ENCODE measurements at regions not wholly inside any gene's neighbourhood (a gene's known extent, or its start where the extent isn't known, plus 50 kb on each side); places are given as distances from the start of the nearest gene placed in this dataset.
A peak's percentile ranks its signal among the peaks of the same experiment; 100 is the strongest.

DNA sequence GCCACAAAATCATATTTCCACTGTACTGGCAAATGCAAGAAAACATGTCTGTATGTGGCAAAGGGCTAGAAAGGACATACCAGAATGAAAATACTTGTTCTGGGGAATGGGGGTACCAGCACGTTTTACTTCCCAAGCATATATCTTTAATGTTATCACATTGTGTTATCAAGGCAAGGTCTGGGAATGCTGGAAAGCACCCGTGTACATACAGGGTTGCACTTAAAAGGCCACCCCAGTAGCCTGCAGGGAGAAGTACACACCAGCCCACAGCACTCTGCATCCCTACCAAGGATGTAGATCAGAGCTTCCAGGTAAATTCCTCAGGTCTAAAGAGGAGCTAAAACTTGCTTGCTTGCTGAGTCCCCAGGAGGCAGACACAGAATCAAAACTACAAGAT is 381.8 kb downstream of the RRAGC start:
- Histone ChIP-seq H3K4me1 (ENCODE audit: insufficient read depth, low read length, poor library complexity, severe bottlenecking) (peaks cover 53% of the 10 kb centered on the region), H3K36me3 (ENCODE audit: insufficient read depth, low read length) (no peaks in the 10 kb centered on the region; the same call in 1 of the 2 replicates), H3K9me3 (ENCODE audit: low read length) (peaks cover 8% of the 10 kb centered on the region), H3K27ac (ENCODE audit: low read depth, low read length, poor library complexity, severe bottlenecking) (no peak overlapping the region), H3K79me2 (ENCODE audit: insufficient read depth, low read depth, low read length) (no peaks in the 10 kb centered on the region), H4K20me1 (ENCODE audit: insufficient read depth, low read length) (no peaks in the 10 kb centered on the region), H3K9me2 (ENCODE audit: insufficient read depth, low read length) (no peaks in the 10 kb centered on the region), H3K4me2 (ENCODE audit: low read length) (no peak overlapping the region), H3K4me3 (ENCODE audit: low read depth, low read length, poor library complexity, severe bottlenecking) (no peak overlapping the region), H2AFZ (ENCODE audit: low read length) (no peak overlapping the region)
- no peak for TF ChIP-seq EZH2phosphoT487 (IDR thresholded peaks at IDR 0.05; ENCODE audit: borderline replicate concordance, low read depth, low read length)
- TF ChIP-seq, protein P1, sequence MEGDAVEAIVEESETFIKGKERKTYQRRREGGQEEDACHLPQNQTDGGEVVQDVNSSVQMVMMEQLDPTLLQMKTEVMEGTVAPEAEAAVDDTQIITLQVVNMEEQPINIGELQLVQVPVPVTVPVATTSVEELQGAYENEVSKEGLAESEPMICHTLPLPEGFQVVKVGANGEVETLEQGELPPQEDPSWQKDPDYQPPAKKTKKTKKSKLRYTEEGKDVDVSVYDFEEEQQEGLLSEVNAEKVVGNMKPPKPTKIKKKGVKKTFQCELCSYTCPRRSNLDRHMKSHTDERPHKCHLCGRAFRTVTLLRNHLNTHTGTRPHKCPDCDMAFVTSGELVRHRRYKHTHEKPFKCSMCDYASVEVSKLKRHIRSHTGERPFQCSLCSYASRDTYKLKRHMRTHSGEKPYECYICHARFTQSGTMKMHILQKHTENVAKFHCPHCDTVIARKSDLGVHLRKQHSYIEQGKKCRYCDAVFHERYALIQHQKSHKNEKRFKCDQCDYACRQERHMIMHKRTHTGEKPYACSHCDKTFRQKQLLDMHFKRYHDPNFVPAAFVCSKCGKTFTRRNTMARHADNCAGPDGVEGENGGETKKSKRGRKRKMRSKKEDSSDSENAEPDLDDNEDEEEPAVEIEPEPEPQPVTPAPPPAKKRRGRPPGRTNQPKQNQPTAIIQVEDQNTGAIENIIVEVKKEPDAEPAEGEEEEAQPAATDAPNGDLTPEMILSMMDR (conservative IDR thresholded peaks at IDR 0.05; ENCODE audit: low read length), result no peak
- no TSS peak for BruUV-seq (replicated peaks)
- CTCF ChIA-PET (ENCODE audit: unreplicated experiment), result no interaction called here
- POLR2A ChIA-PET, result no interaction called here
- DNase-seq (ENCODE audit: low spot score), result no peak
- intact Hi-C loops (cut with micrococcal nuclease; ENCODE audit: unreplicated experiment), result no loop called here

DNA sequence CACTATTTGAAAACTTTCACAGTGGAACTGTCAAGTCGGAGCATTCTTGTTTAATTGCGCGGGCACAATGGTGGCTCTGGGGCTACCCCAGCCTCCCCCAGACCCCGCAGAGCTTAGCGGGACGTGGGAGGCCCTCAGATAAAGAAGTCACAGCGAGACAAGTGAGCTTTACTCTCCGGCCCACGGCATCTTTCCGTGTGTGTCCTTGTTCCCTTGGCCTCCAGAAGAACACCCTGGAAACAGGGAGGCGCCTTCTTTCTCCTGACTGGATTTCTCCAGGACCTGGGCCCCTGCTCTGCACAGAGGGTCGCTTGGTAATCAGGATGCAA is 382.8 kb downstream of the RRAGC start:
- DNase-seq (ENCODE audit: low spot score), result no peak
- H3K36me3 ChIP-seq (ENCODE audit: insufficient read depth, low read length), result no peaks in the 10 kb centered on the region; the same call in 1 of the 2 replicates
- H3K9me2 ChIP-seq (ENCODE audit: insufficient read depth, low read length), result no peaks in the 10 kb centered on the region
- intact Hi-C loops (cut with micrococcal nuclease; ENCODE audit: unreplicated experiment), result no loop called here
- peaks cover 8% of the 10 kb centered on the region for H3K9me3 ChIP-seq (ENCODE audit: low read length)
- no peaks in the 10 kb centered on the region for H4K20me1 ChIP-seq (ENCODE audit: insufficient read depth, low read length)
- CTCF ChIA-PET (ENCODE audit: unreplicated experiment), result interaction anchor here (0.6 kb wide), 1 partner anchor 1482 kb away, joined by 3 read pairs; no protein-coding TSS in a partner anchor
- no peaks in the 10 kb centered on the region for H3K79me2 ChIP-seq (ENCODE audit: insufficient read depth, low read depth, low read length)
- H3K27ac ChIP-seq (ENCODE audit: low read depth, low read length, poor library complexity, severe bottlenecking), result no peak overlapping the region
- no peak overlapping the region for H3K4me2 ChIP-seq (ENCODE audit: low read length)
- BruUV-seq (replicated peaks), result no TSS peak
- POLR2A ChIA-PET, result interaction anchor here (0.6 kb wide), 1 partner anchor 13 kb away, joined by 3 read pairs; no protein-coding TSS in a partner anchor
- H3K4me3 ChIP-seq (ENCODE audit: low read depth, low read length, poor library complexity, severe bottlenecking), result no peak overlapping the region
- no peak for TF ChIP-seq EZH2phosphoT487 (IDR thresholded peaks at IDR 0.05; ENCODE audit: borderline replicate concordance, low read depth, low read length)
- TF ChIP-seq, protein P1 (conservative IDR thresholded peaks at IDR 0.05; ENCODE audit: low read length), result no peak
- H3K4me1 ChIP-seq (ENCODE audit: insufficient read depth, low read length, poor library complexity, severe bottlenecking), result peaks cover 47% of the 10 kb centered on the region
- H2AFZ ChIP-seq (ENCODE audit: low read length), result no peak overlapping the region

DNA sequence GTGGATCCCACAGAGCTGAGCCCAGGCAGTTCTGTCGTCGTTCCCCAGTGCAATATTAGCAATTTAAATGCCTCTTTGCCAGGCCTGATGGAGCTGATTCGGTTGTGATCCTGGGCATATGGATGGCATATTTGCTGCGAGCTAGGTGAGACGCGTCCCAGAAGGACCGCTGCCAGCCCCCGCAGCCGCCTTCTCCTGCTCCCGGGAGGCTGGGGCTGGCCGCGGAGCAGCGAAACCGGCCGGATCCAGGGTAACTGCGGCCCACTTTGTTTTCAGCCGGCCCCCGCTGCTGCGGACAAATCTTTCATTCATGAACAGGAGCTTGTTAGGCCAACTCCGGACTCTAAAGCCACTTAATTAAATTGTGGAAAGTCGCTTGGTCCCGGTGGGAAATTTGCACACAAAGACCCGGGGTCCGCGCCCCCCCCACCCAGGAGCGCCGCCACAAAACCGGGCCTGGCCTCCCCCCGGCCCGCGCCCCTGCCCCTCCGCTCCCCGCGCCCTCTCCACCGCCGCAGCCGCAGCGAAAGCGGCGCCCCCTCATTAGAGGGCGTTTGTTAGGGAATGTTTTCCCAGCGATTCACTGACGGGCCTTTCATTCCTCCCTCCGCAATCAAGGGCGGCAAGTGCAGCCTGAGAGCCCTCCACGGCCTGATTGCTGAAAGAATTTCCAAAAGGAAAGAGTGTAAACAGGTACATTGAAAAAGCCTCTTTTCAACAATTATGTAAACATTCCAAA is 383.3 kb downstream of the RRAGC start:
- Histone ChIP-seq H3K9me2 (ENCODE audit: insufficient read depth, low read length) (no peaks in the 10 kb centered on the region), H3K4me3 (ENCODE audit: low read depth, low read length, poor library complexity, severe bottlenecking) (peak overlapping the region; percentile 58), H3K4me2 (ENCODE audit: low read length) (peak overlapping the region; percentile 77), H3K27ac (ENCODE audit: low read depth, low read length, poor library complexity, severe bottlenecking) (peak overlapping the region; percentile 90), H3K79me2 (ENCODE audit: insufficient read depth, low read depth, low read length) (no peaks in the 10 kb centered on the region), H3K4me1 (ENCODE audit: insufficient read depth, low read length, poor library complexity, severe bottlenecking) (peaks cover 47% of the 10 kb centered on the region), H4K20me1 (ENCODE audit: insufficient read depth, low read length) (no peaks in the 10 kb centered on the region), H3K36me3 (ENCODE audit: insufficient read depth, low read length) (no peaks in the 10 kb centered on the region; the same call in 1 of the 2 replicates), H3K9me3 (ENCODE audit: low read length) (peaks cover 8% of the 10 kb centered on the region), H2AFZ (ENCODE audit: low read length) (no peak overlapping the region; the same call in 1 of the 2 replicates)
- TF ChIP-seq EZH2phosphoT487 (IDR thresholded peaks at IDR 0.05; ENCODE audit: borderline replicate concordance, low read depth, low read length), result no peak
- intact Hi-C loops (cut with micrococcal nuclease; ENCODE audit: unreplicated experiment), result no loop called here
- POLR2A ChIA-PET, result interaction anchor here (0.6 to 1.5 kb wide), 2 partner anchors 13 to 14 kb away, joined by 3 to 4 read pairs; no protein-coding TSS in a partner anchor
- CTCF ChIA-PET (ENCODE audit: unreplicated experiment), result interaction anchor here (0.6 kb wide), 2 partner anchors 31 to 46 kb away, joined by 3 to 4 read pairs; no protein-coding TSS in a partner anchor
- no peak for DNase-seq (ENCODE audit: low spot score)
- no TSS peak for BruUV-seq (replicated peaks)
